ENCODE measurements at regions not wholly inside any gene's neighbourhood (a gene's known extent, or its start where the extent isn't known, plus 50 kb on each side); places are given as distances from the start of the nearest gene placed in this dataset.

GRCh38 chr16:82364690-82365089 lies 194.7 kb upstream of the MPHOSPH6 start:
- no peaks in the 10 kb centered on the region for H3K9me1 ChIP-seq (replicated peaks; ENCODE audit: control insufficient read depth, extremely low read depth, insufficient read depth, low read length)
- H3K27ac ChIP-seq (ENCODE audit: insufficient read depth, low read depth, low read length): no peak overlapping the region
- ChIA-PET POLR2A (no interaction called here), CTCF (no interaction called here)
- intact Hi-C loops (cut with micrococcal nuclease) (no loop called here), dilution Hi-C loops (cut with MboI; ENCODE audit: extremely low pct_ligation_motif_present, low sequenced_read_pairs) (no loop called here)
- H3K4me3 ChIP-seq (replicated peaks in 1 of 3; ENCODE audit: insufficient read depth in 1 of 3, low read depth in 1 of 3, low read length in 3 of 3): no peak overlapping the region
- no peak overlapping the region for H2AFZ ChIP-seq (ENCODE audit: low read depth, low read length)
- no peaks in the 10 kb centered on the region for H4K20me1 ChIP-seq (replicated peaks; ENCODE audit: control insufficient read depth, extremely low read depth, insufficient read depth, low read length)
- H3K9me3 ChIP-seq (replicated peaks; ENCODE audit: control insufficient read depth, insufficient read depth, low read length): no peaks in the 10 kb centered on the region
- BruUV-seq (replicated peaks): no TSS peak
- no peaks in the 10 kb centered on the region for H3K36me3 ChIP-seq (ENCODE audit: control insufficient read depth in 2 of 2, extremely low read depth in 1 of 2, insufficient read depth in 2 of 2, low read length in 2 of 2)
- TF ChIP-seq JUN (IDR thresholded peaks at IDR 0.05; ENCODE audit: borderline replicate concordance, insufficient read depth, insufficient read length, low read depth) (no peak), GATA2 (IDR thresholded peaks at IDR 0.05; ENCODE audit: insufficient read depth, insufficient read length, low read depth, low read length) (no peak), EZH2 (IDR thresholded peaks at IDR 0.05; ENCODE audit: borderline replicate concordance, low read depth, low read length, severe bottlenecking) (no peak), POLR2AphosphoS5 (IDR thresholded peaks at IDR 0.05; ENCODE audit: insufficient read depth, low read depth, low read length) (no peak), MAX (IDR thresholded peaks at IDR 0.05; ENCODE audit: insufficient read depth, insufficient read length) (no peak), CTCF (IDR thresholded peaks at IDR 0.05; ENCODE audit: extremely low read depth in 1 of 2, insufficient read depth in 1 of 2, low read depth in 1 of 2, low read length in 2 of 2) (no peak), FOS (IDR thresholded peaks at IDR 0.05; ENCODE audit: borderline replicate concordance, insufficient read depth, low read length) (no peak), POLR2A (IDR thresholded peaks at IDR 0.05; ENCODE audit: low read depth, low read length) (no peak), MYC (IDR thresholded peaks at IDR 0.05; ENCODE audit: low read depth, low read length) (no peak)
- no peak overlapping the region for H3K4me2 ChIP-seq (ENCODE audit: insufficient read depth, low read length)
- no peaks in the 10 kb centered on the region for H3K4me1 ChIP-seq (ENCODE audit: control insufficient read depth, extremely low read depth, insufficient read depth, low read length)
- peaks cover 0 to 4% of the 10 kb centered on the region in 2 experiments for H3K27me3 ChIP-seq (ENCODE audit: control insufficient read depth in 2 of 2, insufficient read depth in 2 of 2, low read length in 2 of 2)
- FAIRE-seq (no peak), DNase-seq (ENCODE audit: low read depth, low spot score) (no peak)
- no peaks in the 10 kb centered on the region for H3K79me2 ChIP-seq (ENCODE audit: control insufficient read depth, insufficient read depth, low read length)
- H3K9ac ChIP-seq (replicated peaks; ENCODE audit: extremely low read depth, insufficient read depth, low read length): no peak overlapping the region

Measured in endothelial cell of umbilical vein (primary cell).